GM21619 (cell line): ENCODE measurements at regions not wholly inside any gene's neighbourhood (a gene's known extent, or its start where the extent isn't known, plus 50 kb on each side); places are given as distances from the start of the nearest gene placed in this dataset.
"Not testable (repeated sequence)": the region's sequence is repeated elsewhere in the genome, so short reads cannot be mapped to it uniquely, and the experiment has no call there.

Experiments used
- ATAC-seq: cut with Tn5 transposase; IDR thresholded peaks from one replicate; pipeline ENCODE4 v1.9.1; 2021; ENCODE audit not compliant: unreplicated experiment

DNA sequence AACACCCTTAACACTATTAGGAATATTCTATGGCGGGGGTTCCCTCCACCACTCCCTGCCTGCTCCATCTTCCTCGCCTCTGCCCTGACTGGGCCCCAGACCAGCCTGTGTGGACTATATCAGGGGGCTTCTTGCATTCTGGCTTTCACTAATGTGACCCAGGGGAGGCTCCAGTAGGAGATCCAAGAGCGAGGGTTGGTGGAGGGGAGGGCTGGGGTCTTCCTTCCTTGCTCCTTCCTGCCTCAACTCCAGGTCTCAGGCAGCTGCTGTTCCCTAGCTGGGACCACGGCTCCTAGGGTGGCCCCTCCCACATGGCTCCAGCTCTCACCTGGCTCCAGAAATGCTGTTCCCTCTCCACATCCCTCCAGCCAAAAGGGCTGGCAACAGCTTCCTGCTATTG, 257.4 kb downstream of the MATN1 start:
- no peak for ATAC-seq

DNA sequence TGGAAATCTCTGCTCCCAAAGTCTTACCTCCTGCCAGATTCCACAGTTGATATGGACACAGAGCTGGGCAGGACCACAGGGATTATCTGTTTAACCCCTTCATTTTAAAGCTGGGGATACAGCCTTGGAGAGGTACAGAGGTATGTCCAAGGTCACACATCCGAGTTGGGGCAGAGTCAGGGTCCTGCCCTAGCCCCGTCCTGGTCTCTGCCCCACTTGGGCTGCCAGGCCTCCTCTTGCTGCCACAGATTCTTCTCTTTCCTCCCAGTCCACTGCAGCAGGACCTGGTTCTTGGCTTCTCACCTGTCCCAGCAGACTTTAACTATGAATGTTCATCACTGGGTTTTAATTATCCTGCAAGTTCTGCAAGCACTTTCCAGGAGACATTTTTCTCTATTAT, 258.3 kb downstream of the MATN1 start:
- no peak for ATAC-seq

DNA sequence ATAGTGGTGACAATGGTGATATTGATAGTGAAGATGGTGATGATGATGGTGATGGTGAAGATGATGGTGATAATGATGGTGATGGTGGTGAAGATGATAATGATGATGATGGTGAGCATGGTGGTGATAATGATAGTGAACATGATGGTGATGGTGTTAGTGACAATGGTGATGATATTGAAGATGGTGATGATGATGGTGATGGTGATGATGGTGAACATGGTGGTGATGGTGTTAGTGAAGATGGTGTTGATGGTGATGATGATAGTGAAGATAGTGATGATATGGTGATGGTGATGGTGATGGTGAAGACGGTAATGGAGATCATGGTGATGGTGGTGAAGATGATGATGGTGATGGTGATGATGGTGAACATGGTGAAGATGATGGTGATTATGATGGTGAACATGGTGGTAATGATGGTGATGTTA, 259.2 kb downstream of the MATN1 start:
- no peak for ATAC-seq

DNA sequence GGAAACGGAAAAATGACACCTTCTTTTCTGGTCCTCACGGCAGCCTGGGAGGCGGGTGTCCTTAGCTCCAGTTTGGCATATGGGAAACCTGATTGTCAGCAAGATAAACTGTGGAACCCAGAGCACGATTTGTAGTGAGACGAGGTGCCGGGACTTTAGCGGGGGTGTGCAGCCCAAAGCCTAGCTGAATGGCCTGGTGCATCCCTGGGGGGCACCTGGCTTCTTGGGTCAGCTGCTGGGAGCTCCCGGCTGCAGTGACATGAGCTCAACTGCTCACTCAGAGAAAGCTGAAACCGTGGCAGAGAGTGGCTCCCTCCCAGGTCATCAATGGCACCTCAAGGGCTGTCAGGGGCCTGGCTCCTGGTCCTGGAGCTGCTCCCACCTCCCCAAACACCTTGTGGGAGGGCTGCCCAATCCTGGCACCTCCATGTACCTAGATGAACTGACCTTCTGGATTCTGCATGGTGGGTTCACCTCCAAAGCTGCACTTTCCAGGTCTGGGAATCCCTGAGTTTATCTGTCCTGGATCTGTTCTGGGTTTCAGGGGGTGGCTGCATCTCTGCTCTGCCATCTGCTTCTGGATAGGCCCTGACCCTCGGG, 260.5 kb downstream of the MATN1 start:
- ATAC-seq = no peak

DNA sequence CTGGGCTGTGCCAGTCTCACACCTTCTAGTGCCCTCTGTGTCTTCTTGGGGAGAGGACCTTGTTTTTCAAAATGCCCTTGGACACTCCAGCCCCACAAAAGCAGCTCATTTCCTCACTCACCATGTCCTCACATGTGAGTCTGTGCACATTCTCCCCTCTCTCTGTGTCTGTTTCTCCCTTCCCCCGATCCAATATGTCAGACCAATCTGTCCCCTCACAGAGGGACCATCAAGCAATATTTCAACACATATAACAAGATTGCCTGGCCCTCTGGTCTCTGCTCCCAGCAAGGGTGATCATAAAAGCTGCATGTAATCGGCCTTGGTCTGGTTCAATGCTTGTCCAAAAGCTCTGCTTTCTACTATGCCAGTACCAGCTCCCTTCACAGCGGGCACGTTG, 261.2 kb downstream of the MATN1 start:
- ATAC-seq = no peak

DNA sequence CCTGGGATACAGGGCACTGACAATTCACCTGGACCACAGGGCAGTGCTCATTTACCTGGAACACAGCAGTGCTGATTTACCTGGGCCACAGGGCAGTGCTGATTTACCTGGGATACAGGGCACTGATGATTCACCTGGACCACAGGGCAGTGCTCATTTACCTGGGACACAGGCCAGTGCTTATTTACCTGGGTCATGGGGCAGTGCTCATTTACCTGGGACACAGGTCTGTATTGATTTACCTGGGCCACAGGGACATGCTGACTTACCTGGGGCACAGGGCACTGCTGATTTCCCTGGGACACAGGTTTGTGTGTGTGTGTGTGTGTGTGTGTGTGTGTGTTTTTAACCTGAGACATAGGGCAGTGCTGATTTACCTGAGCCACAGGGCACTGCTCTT, 261.7 kb downstream of the MATN1 start:
- ATAC-seq = no peak

DNA sequence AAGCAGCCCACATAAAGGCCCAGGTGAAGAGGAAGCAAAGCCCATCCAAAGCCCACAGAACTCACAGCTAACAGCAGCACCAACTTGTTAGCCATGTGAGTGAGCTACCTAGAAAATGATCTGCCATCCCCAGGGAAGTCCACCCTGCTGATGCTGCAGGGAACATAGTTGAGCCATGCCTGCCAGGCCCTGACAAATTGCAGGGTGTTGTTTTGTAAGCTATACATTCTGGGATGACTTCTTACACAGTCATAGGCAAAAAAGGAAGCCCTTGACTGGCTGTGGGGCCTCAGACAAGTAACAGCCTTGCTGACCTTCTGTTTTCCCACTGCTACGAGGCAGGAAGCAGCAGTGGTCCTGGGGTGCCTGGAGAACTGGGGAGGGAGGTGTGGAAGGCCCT, 262.7 kb downstream of the MATN1 start:
- ATAC-seq = no peak

DNA sequence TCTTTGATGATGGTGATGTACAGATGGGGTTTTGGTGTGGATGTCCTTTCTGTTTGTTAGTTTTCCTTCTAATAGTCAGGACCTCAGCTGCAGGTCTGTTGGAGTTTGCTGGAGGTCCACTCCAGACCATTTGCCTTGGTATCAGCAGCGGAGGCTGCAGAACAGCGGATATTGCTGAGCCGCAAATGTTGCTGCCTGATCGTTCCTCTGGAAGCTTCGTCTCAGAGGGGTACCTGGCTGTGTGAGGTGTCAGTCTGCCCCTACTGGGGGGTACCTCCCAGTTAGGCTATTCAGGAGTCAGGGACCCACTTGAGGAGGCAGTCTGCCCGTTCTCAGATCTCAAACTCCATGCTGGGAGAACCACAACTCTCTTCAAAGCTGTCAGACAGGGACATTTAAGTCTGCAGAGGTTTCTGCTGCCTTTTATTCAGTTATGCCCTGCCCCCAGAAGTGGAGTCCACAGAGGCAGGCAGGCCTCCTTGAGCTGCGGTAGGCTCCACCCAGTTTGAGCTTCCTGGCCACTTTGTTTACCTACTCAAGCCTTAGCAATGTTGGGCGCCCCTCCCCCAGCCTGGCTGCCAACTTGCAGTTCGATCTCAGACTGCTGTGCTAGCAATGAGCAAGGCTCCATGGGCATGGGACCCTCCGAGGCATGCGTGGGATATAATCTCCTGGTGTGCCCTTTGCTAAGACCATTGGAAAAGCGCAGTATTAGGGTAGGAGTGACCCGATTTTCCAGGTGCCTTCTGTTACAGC, 264.5 kb downstream of the MATN1 start:
- ATAC-seq = not testable (repeated sequence)

DNA sequence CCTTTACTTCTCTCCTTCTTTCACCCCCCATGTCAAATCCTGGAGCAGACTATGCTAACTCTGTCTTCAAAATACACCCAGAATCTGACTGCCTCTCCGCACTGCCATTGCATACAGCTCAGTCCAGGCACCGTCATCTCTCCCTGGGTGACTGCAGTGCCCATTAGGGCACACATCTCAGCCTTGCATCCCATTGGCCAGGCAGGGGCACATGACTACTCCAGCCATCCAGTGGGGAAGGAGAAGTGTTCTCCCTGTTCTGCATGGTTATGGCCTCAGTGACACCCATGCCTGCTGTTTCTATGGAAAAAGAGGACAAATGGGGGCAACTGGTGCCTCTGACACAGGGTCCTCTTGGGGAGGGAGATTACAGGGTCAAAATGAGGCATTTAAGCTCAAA, 270.5 kb downstream of the MATN1 start:
- no peak for ATAC-seq

DNA sequence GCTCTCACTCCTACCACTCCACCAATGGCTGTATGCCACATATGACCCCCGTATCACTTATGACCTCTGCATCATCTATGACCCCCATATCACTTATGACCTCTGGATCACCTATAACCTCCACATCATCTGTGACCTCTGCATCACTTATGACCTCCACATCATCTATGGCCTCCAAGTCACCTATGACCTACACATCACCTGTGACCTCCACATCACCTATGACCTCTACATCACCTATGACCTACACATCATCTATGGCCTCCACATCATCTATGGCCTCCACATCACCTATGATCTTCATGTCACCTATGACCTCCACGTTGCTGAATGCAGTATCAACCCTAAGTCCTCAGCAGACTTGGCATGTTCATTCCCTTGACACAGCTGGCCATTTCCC, 271.2 kb downstream of the MATN1 start:
- no peak for ATAC-seq

DNA sequence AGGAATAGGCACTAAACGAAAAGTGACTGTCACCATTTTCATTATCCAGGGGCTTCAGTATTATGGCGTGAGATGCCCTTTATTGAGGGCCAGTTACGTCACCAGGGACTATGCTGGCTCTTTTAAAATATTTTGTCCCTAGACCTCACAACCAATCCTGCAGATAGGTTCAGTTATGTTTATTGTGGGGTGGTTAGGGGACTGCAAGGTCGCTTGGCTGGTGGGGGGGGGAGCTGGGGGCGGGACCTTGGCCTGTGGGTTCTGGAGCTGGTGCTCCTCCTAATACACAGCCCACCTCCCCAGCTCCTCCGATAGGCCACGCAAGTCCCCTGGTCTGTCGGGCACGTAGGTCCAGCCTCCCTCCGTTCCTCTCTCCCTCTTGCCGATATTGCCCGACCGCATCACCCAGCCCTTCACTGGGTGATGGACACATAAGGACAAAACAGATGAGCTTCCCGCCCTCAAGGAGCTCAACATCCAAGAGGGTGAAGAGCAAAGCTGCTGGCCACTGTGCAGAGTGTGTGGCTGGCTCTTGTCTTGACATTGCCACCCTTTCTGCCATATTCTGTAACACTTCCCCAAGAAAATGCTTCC, 271.8 kb downstream of the MATN1 start:
- ATAC-seq = no peak

DNA sequence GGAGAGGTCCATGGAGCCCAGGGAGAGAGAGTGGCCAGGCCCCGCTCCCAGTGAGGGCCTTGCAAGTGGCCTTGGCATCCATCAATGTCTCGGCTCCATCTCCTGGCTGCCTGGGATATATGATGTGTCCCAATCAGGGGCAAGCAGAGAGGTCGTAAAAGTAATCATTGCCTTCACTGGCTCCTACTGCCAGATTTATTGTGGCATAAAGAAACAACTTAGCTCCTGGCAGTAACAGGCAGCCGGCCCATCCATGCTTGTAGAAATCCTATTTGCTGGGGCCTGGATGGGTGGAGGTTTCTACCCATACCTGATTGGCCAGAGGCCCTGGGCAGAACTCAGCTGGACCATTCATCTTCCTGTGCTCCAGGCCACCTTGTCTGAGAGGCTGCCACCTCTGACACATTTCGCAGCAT, 272.6 kb downstream of the MATN1 start:
- ATAC-seq = no peak

DNA sequence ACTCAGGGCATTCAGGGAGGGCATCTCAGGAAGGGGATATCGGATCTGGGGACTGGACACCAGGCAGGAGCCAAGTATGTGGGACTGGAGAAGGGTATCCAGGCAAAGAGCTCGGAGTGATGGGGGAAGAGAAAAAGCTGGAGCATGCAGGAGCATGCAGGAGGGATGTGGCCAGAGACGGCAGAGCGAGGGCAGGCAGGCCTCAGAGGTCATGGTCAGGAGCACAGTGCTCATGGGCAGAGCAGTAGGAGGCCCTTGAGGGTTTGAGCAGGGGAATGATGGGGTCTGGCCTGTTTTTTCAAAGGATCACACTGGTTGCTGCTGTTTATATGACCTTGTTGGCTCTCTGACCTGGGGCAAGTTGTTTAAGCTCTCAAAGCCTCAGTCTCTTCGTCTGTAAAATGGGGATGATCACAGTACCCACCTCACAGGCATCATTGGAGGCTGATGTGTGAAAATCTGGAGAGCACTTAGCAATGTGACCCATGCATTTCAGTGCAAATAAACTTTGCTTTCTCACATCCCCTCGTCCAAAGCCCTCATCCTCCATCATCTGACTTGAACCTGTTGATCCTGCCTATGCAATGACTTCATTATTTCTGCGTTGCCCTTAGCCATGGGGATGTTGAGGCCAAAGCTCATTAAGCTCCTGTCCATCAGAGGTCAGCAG, 273.1 kb downstream of the MATN1 start:
- ATAC-seq = no peak

DNA sequence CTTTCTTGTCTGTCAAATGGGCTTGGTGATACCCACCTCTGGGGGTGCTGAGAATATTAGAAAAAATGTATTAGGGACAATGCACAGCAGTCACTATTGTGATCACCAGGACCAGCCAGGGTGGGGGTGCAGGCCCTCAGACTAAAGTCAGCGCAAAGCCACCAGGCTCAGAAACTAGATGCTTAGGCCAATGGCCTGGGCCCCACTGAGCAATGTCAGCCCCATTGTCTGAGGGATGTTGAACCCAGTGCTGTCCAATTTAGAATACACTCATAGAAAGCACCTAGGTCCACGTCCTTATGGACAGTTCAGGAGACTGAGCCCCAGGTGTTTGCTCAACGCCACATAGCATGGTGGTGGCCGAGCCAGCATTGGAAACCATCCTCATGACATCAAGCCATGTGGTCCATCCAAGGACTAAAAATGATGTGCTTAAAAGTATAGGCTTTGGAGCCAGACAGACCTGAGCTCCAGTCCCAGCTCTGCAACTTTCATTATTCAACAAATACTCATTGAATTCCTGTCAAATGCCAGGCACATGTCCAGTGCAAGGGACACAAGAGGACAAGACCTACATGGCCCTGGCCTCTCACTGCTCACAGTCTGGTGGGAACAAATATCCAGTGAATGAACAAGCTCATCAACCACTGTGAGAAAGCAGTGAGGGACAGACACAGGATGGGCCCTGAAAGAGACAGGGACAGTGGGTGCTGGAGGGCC, 273.8 kb downstream of the MATN1 start:
- no peak for ATAC-seq

DNA sequence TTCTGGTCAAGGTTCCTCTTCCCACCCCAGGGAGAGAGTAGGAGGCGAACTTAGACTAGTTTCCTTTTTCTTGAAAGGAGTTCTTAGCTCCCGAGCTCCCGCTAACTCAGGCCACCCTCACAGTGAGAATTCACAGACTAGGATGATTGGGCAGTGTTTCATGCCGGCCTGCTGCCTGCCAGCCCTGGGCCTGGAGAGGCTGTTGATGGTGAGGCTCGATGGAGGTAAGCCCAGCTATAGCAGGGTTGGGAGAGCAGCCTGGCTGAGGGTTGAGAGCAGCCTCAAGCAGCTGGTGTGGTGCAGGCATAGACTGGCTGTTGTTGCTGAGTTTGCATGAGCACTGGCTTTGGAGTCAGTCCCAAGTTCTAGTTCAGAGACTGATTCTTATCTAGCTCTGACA, 274.4 kb downstream of the MATN1 start:
- ATAC-seq = no peak

DNA sequence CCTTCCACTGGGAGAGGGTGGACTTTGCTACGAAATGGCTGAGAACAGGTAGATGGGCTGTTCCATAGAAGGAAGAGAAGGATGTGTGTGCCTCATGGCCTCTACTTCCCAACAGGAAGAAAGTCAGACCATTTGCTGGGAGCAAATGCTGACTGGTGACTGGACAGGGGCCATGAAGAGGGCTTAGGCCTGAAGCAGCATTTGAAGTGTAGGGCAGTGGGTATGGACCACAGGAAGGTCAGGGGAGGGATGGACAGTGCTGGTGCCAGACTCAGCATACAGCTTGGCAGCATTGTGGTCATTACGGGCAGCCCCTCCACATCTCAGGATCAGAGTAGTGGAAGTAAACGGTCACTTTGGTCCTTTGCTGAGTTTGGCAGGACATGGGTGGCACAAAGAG, 275.7 kb downstream of the MATN1 start:
- ATAC-seq = no peak

DNA sequence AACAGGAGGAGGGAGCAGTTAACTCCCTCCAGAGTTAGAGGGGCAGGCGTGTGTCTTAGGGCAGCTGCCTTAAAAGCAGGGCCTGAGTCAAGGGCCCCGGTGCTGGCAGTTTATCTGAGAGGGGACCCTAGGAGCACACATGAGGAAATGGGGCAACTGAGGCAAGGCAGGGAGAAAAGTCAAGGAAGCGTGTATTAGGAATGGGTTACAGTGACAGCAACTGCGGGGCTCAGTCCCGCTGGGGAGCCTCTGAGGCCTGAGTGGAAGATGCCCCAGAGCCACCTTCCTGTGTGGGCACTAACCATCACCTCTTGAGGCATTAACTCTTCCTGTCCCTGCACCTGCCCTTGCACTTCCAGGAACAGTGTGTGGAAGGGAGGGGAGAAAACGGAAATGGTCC, 276.3 kb downstream of the MATN1 start:
- ATAC-seq = no peak

DNA sequence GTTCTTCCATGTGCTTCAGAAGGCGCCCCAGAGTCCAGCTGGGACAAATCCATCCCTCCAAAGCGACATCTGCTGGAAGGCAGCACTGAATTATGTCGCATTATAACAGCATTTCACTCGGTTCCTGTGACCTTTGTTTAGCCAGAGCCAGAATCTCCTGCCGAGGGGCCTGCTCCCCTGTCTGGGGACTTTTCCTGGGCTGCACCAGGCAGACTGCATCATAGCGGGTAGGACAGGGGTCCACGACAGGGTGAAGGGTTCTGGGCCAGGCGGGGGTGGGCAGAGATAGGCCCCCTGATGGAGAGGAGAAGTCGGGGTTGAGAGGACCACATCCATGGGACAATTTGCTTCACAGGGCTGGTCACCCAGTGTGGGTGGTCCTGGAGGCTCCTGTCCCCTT, 276.9 kb downstream of the MATN1 start:
- ATAC-seq = no peak

DNA sequence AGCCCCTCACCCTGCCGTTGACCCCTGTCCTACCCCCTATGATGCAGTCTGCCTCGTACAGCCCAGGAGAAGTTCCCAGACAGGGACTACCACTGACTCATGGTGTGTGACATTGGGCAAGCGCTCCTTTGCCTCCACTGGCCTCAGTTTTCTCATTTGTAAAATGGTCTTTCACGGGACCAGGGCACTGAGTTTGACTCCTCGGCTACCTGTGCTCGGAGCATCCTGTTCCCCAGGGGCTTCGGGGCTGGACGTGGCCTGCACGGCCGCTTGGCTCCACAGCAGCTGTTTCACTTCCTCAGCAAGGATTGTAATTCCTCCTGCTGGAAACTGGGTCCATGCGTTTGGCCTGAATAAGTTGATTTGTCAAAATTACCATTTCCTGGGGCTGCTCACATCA, 277.3 kb downstream of the MATN1 start:
- ATAC-seq = no peak

DNA sequence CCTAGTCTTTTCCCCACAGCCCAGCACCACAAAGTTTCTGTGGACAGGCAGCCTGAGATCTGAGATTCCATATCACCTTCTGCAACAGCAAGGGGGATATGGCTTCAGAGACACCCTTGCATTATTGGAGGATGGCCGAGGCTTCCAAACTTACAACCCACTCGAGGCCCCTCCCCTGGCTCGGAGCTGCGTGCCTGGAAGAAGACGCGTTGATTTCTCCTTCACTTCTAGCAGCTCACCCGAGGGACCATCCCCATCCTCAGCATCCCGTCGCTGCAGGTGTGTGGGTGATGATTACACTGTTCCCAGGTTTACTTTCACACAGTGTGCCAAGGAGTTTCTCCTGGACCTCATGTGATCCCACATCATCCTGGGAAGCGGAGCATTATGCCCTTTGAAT, 277.9 kb downstream of the MATN1 start:
- ATAC-seq = no peak

DNA sequence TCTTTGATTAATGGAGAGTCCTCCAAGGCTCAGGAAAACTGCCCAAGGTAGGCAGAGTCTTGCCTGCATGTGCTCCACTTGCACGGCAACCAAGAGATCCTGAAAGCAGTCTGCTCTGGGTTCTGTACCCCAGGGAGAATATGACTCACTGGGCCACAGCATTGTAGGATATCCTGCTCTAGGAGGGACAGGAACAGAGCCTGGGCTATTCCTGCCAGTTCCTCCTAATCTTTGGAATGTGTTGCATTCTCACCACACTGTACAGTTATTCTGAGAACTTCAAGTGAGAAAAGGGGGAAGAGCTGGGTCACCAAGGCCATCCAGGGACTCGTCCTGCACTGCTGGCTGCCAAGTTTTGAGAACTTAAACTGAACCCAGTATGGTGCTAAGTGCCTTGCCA, 278.5 kb downstream of the MATN1 start:
- ATAC-seq = no peak
